ENCODE measurements at regions not wholly inside any gene's neighbourhood (a gene's known extent, or its start where the extent isn't known, plus 50 kb on each side); places are given as distances from the start of the nearest gene placed in this dataset.

GRCh38 chr6:147676495-147677199 lies 168.2 kb downstream of the SAMD5 start:
- no peak for DNase-seq (ENCODE audit: low spot score)
- TF ChIP-seq, protein P1, sequence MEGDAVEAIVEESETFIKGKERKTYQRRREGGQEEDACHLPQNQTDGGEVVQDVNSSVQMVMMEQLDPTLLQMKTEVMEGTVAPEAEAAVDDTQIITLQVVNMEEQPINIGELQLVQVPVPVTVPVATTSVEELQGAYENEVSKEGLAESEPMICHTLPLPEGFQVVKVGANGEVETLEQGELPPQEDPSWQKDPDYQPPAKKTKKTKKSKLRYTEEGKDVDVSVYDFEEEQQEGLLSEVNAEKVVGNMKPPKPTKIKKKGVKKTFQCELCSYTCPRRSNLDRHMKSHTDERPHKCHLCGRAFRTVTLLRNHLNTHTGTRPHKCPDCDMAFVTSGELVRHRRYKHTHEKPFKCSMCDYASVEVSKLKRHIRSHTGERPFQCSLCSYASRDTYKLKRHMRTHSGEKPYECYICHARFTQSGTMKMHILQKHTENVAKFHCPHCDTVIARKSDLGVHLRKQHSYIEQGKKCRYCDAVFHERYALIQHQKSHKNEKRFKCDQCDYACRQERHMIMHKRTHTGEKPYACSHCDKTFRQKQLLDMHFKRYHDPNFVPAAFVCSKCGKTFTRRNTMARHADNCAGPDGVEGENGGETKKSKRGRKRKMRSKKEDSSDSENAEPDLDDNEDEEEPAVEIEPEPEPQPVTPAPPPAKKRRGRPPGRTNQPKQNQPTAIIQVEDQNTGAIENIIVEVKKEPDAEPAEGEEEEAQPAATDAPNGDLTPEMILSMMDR (IDR thresholded peaks at IDR 0.05; ENCODE audit: extremely low read depth, insufficient read depth, missing control alignments) = no peak
- in situ Hi-C loops (cut with MboI; ENCODE audit: low pct_unique_long_range_greater_than_20kb, low sequenced_read_pairs, unreplicated experiment) = no loop called here

DNA sequence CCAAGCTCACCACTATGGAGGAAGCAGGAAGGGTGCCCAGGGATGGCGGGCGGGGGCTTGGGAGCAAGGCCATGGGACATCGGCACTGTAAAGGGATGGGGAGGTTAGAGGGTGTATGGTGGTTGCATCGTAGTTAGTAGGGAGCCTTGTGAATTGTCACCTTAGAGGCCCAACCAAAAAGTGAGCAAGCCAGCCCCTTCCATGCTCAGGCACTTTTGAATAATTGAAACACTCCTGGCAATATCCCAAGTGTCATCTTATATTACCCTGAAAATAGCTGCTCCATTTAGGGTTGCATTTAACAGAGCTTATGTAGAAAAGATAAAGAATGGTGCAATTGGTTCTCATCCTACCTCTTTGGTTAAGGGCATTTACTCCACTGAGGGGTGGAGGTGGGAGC lies 169.2 kb downstream of the SAMD5 start:
- no peak for DNase-seq (ENCODE audit: low spot score)
- TF ChIP-seq, protein P1 (IDR thresholded peaks at IDR 0.05; ENCODE audit: extremely low read depth, insufficient read depth, missing control alignments) = no peak
- in situ Hi-C loops (cut with MboI; ENCODE audit: low pct_unique_long_range_greater_than_20kb, low sequenced_read_pairs, unreplicated experiment) = no loop called here

GRCh38 chr6:147678253-147678652 lies 169.8 kb downstream of the SAMD5 start:
- no peak for DNase-seq (ENCODE audit: low spot score)
- TF ChIP-seq, protein P1 (IDR thresholded peaks at IDR 0.05; ENCODE audit: extremely low read depth, insufficient read depth, missing control alignments) = no peak
- in situ Hi-C loops (cut with MboI; ENCODE audit: low pct_unique_long_range_greater_than_20kb, low sequenced_read_pairs, unreplicated experiment) = no loop called here

GRCh38 chr6:147684906-147685305 lies 176.4 kb downstream of the SAMD5 start:
- in situ Hi-C loops (cut with MboI; ENCODE audit: low pct_unique_long_range_greater_than_20kb, low sequenced_read_pairs, unreplicated experiment) = no loop called here
- TF ChIP-seq, protein P1 (IDR thresholded peaks at IDR 0.05; ENCODE audit: extremely low read depth, insufficient read depth, missing control alignments) = no peak

GRCh38 chr6:147689398-147689797 lies 180.9 kb downstream of the SAMD5 start:
- in situ Hi-C loops (cut with MboI; ENCODE audit: low pct_unique_long_range_greater_than_20kb, low sequenced_read_pairs, unreplicated experiment) = no loop called here

More at GRCh38 chr6:147684906-147685305, 176.4 kb downstream of the SAMD5 start:
- no peak for DNase-seq (ENCODE audit: low spot score)

GRCh38 chr6:147691446-147691845 lies 183.0 kb downstream of the SAMD5 start:
- in situ Hi-C loops (cut with MboI; ENCODE audit: low pct_unique_long_range_greater_than_20kb, low sequenced_read_pairs, unreplicated experiment) = no loop called here
- DNase-seq (ENCODE audit: low spot score) = no peak
- TF ChIP-seq, protein P1 (IDR thresholded peaks at IDR 0.05; ENCODE audit: extremely low read depth, insufficient read depth, missing control alignments) = no peak

More at GRCh38 chr6:147689398-147689797, 180.9 kb downstream of the SAMD5 start:
- TF ChIP-seq, protein P1 (IDR thresholded peaks at IDR 0.05; ENCODE audit: extremely low read depth, insufficient read depth, missing control alignments) = no peak
- DNase-seq (ENCODE audit: low spot score) = no peak
